OCI-LY1 (cell line): ENCODE measurements at regions not wholly inside any gene's neighbourhood (a gene's known extent, or its start where the extent isn't known, plus 50 kb on each side); places are given as distances from the start of the nearest gene placed in this dataset.

Source experiments
- H2AFZ ChIP-seq: fragments of 200-600 bp; sonication (generic), shearing (Covaris generic); 2 replicates; pipeline ENCODE4 v1.6.0; 2014; ENCODE audit warnings: antibody characterized with exemption, mild to moderate bottlenecking, low read length
- H3F3A ChIP-seq: fragments of 200-600 bp; sonication (generic), shearing (Covaris generic); 2 replicates; pipeline ENCODE4 v1.6.0; 2014; ENCODE audit warnings: mild to moderate bottlenecking, antibody characterized with exemption, low read length, moderate library complexity; ENCODE audit not compliant: insufficient read depth
- H3K27ac ChIP-seq: fragments of 200-600 bp; sonication (generic); 2 replicates; pipeline ENCODE4 v1.5.1; 2014; ENCODE audit warnings: low read length, mixed run types, mild to moderate bottlenecking, low read depth; ENCODE audit not compliant: poor library complexity, severe bottlenecking
- H3K27me3 ChIP-seq: fragments of 200-600 bp; sonication (generic); 2 replicates; pipeline ENCODE4 v1.6.0; 2014; ENCODE audit warnings: antibody characterized with exemption, mild to moderate bottlenecking, low read length, moderate library complexity; ENCODE audit not compliant: insufficient read depth
- H3K36me3 ChIP-seq: fragments of 200-600 bp; sonication (generic); 2 replicates; pipeline ENCODE4 v1.6.1; 2014; ENCODE audit warnings: mild to moderate bottlenecking, antibody characterized with exemption, low read length, moderate library complexity, mixed read lengths; ENCODE audit not compliant: insufficient read depth
- H3K4me1 ChIP-seq: fragments of 200-600 bp; sonication (generic); 2 replicates; pipeline ENCODE4 v1.5.1; 2014; ENCODE audit warnings: mild to moderate bottlenecking, low read length, moderate library complexity; ENCODE audit not compliant: insufficient read depth, severe bottlenecking
- H3K4me2 ChIP-seq: fragments of 200-600 bp; sonication (generic), shearing (Covaris generic); 2 replicates; pipeline ENCODE4 v1.6.1; 2014; ENCODE audit warnings: low read length
- H3K4me3 ChIP-seq: fragments of 200-600 bp; sonication (generic); 2 replicates; pipeline ENCODE4 v1.5.1; 2014; ENCODE audit warnings: low read length, low read depth, mild to moderate bottlenecking, mixed read lengths; ENCODE audit not compliant: poor library complexity, severe bottlenecking
- H3K79me2 ChIP-seq: fragments of 200-600 bp; shearing (Covaris generic); 2 replicates; pipeline ENCODE4 v1.6.1; 2016; ENCODE audit warnings: mixed run types, low read length, mixed read lengths; ENCODE audit not compliant: insufficient read depth
- H3K9ac ChIP-seq: fragments of 200-600 bp; sonication (generic), shearing (Covaris generic); 2 replicates; pipeline ENCODE4 v1.6.1; 2014; ENCODE audit warnings: mild to moderate bottlenecking, low read length, mixed read lengths
- H3K9me2 ChIP-seq: fragments of 200-600 bp; sonication (generic), shearing (Covaris generic); 2 replicates; pipeline ENCODE4 v1.6.1; 2014; ENCODE audit warnings: low read depth, mild to moderate bottlenecking, low read length, mixed read lengths
- H3K9me3 ChIP-seq: fragments of 200-600 bp; shearing (Covaris generic); 2 replicates; pipeline ENCODE4 v1.6.1; 2014; ENCODE audit warnings: low read length, mixed read lengths
- H4K20me1 ChIP-seq: fragments of 200-600 bp; sonication (generic), shearing (Covaris generic); 2 replicates; pipeline ENCODE4 v1.6.0; 2016; ENCODE audit warnings: mild to moderate bottlenecking, low read length; ENCODE audit not compliant: insufficient read depth
- CTCF ChIP-seq: fragments of 200-600 bp; sonication (generic), shearing (Covaris generic); IDR thresholded peaks from 2 replicates; pipeline ENCODE4 v1.5.1; 2017; ENCODE audit warnings: mild to moderate bottlenecking, antibody characterized with exemption, low read length, moderate library complexity, mixed read lengths
- EZH2 ChIP-seq: fragments of 200-600 bp; sonication (generic), shearing (Covaris generic); IDR thresholded peaks from 2 replicates; pipeline ENCODE4 v1.8.0; 2017; ENCODE audit warnings: borderline replicate concordance, mixed run types, mild to moderate bottlenecking, antibody characterized with exemption, low read length, moderate library complexity, mixed read lengths

- no peak for TF ChIP-seq CTCF
- no peak for TF ChIP-seq EZH2
Observed at GRCh38 chr15:81589671-81590070, 215.7 kb upstream of the TMC3 start.

GRCh38 chr15:81575436-81576123 is 201.6 kb upstream of the TMC3 start:
- Histone ChIP-seq H2AFZ (no peak overlapping the region), H3K27ac (no peak overlapping the region), H3K36me3 (no peaks in the 10 kb centered on the region), H3K9ac (no peak overlapping the region), H4K20me1 (no peaks in the 10 kb centered on the region), H3K27me3 (no peaks in the 10 kb centered on the region), H3K4me3 (no peak overlapping the region), H3K4me1 (no peaks in the 10 kb centered on the region), H3K4me2 (no peak overlapping the region), H3K9me2 (no peaks in the 10 kb centered on the region), H3K79me2 (no peaks in the 10 kb centered on the region), H3K9me3 (no peaks in the 10 kb centered on the region), H3F3A (no peaks in the 10 kb centered on the region)
- TF ChIP-seq EZH2 (no peak), CTCF (no peak)

More at GRCh38 chr15:81589671-81590070, 215.7 kb upstream of the TMC3 start:
- Histone ChIP-seq H3K4me2 (no peak overlapping the region), H3K27ac (no peak overlapping the region), H4K20me1 (no peaks in the 10 kb centered on the region), H3K79me2 (no peaks in the 10 kb centered on the region), H3F3A (no peaks in the 10 kb centered on the region), H2AFZ (no peak overlapping the region), H3K4me1 (no peaks in the 10 kb centered on the region), H3K9ac (no peak overlapping the region), H3K27me3 (no peaks in the 10 kb centered on the region), H3K9me2 (no peaks in the 10 kb centered on the region), H3K9me3 (no peaks in the 10 kb centered on the region), H3K4me3 (no peak overlapping the region), H3K36me3 (no peaks in the 10 kb centered on the region)

GRCh38 chr15:81573098-81573746 is 199.2 kb upstream of the TMC3 start:
- Histone ChIP-seq H3K27me3 (no peaks in the 10 kb centered on the region), H3F3A (no peaks in the 10 kb centered on the region), H3K9ac (no peak overlapping the region), H3K4me1 (no peaks in the 10 kb centered on the region), H3K4me3 (no peak overlapping the region), H4K20me1 (no peaks in the 10 kb centered on the region), H3K36me3 (no peaks in the 10 kb centered on the region), H2AFZ (no peak overlapping the region), H3K9me3 (no peaks in the 10 kb centered on the region), H3K9me2 (no peaks in the 10 kb centered on the region), H3K79me2 (no peaks in the 10 kb centered on the region), H3K4me2 (no peak overlapping the region), H3K27ac (no peak overlapping the region)
- no peak for TF ChIP-seq EZH2
- no peak for TF ChIP-seq CTCF
